HEK293 (cell line): ENCODE measurements at regions not wholly inside any gene's neighbourhood (a gene's known extent, or its start where the extent isn't known, plus 50 kb on each side); places are given as distances from the start of the nearest gene placed in this dataset.

Experiments used
- BCL11A ChIP-seq: fragments of 450-650 bp; formaldehyde crosslinking; IDR thresholded peaks from 2 replicates; pipeline ENCODE4 v1.5.1; 2016; ENCODE audit warnings: low read depth, missing biosample characterization, missing genetic modification characterization
- CTCF ChIP-seq: fragments of 450-650 bp; formaldehyde crosslinking; IDR thresholded peaks from 2 replicates; pipeline ENCODE4 v1.5.1; 2016; ENCODE audit warnings: missing biosample characterization, missing genetic modification characterization
- HOXD13 ChIP-seq: sonication (generic); formaldehyde crosslinking; IDR thresholded peaks from 2 replicates; pipeline ENCODE4 v1.8.0; 2022; ENCODE audit warnings: missing genetic modification reagents, borderline replicate concordance
- REST ChIP-seq: fragments of 450-650 bp; formaldehyde crosslinking; IDR thresholded peaks from 2 replicates; pipeline ENCODE4 v1.5.1; 2016; ENCODE audit warnings: missing biosample characterization, missing genetic modification characterization
- ZBTB8A ChIP-seq: fragments of 450-650 bp; formaldehyde crosslinking; IDR thresholded peaks from 2 replicates; pipeline ENCODE4 v1.5.1; 2016; ENCODE audit warnings: missing biosample characterization, missing genetic modification characterization
- ZFP3 ChIP-seq: fragments of 450-650 bp; formaldehyde crosslinking; IDR thresholded peaks from 2 replicates; pipeline ENCODE4 v1.5.1; 2016; ENCODE audit warnings: low read depth, missing biosample characterization, missing genetic modification characterization
- ZNF202 ChIP-seq: fragments of 450-650 bp; formaldehyde crosslinking; IDR thresholded peaks from 2 replicates; pipeline ENCODE4 v1.5.1; 2016; ENCODE audit warnings: missing biosample characterization, missing genetic modification characterization, borderline replicate concordance
- ZNF274 ChIP-seq, 2 experiments: fragments of 200-500 bp in 1 of 2; fragments of 450-650 bp in 1 of 2; sonication (Bioruptor generic) in 1 of 2; formaldehyde crosslinking in 1 of 2; IDR thresholded peaks; 2 replicates each; pipeline versions ENCODE4 v1.5.1 to v1.6.1; 2014 to 2016; ENCODE audit warnings: borderline replicate concordance in 1 of 2, inconsistent platforms in 1 of 2, low read length in 1 of 2, missing biosample characterization in 1 of 2, missing genetic modification characterization in 1 of 2

- TF ChIP-seq ZFP3 (tag by site-specific recombination): no peak
- TF ChIP-seq BCL11A (tag by site-specific recombination): no peak
- TF ChIP-seq ZNF274 (IDR thresholded peaks at IDR 0.05; ENCODE audit: low read length): no peak
- TF ChIP-seq ZNF274 (tag by site-specific recombination; IDR thresholded peaks at IDR 0.05; ENCODE audit: borderline replicate concordance): no peak
- no peak for TF ChIP-seq ZNF202 (tag by site-specific recombination)
- no peak for TF ChIP-seq REST (tag by site-specific recombination)
- no peak for TF ChIP-seq HOXD13 (CRISPR knock-in tag)
- TF ChIP-seq ZBTB8A (tag by site-specific recombination): no peak
- no peak for TF ChIP-seq CTCF (tag by site-specific recombination)
Observed at GRCh38 chr3:118412503-118412902, 622.1 kb downstream of the IGSF11 start.
